SIG-M5 treated with dmso at 0.1 percent for 504 hours (cell line): ENCODE measurements at regions not wholly inside any gene's neighbourhood (a gene's known extent, or its start where the extent isn't known, plus 50 kb on each side); places are given as distances from the start of the nearest gene placed in this dataset.

Experiments used
- DNase-seq: peaks from one replicate; lab custom pipeline; 2025; ENCODE audit not compliant: unreplicated experiment; lab: John Stamatoyannopoulos, UW

- no peak for DNase-seq
Observed at GRCh38 chr1:90650401-90650800, 66.7 kb downstream of the BARHL2 start.

- no peak for DNase-seq
Observed at GRCh38 chr1:90640325-90640724, 76.8 kb downstream of the BARHL2 start.

GRCh38 chr1:90622666-90623065 lies 94.4 kb downstream of the BARHL2 start:
- DNase-seq: no peak

GRCh38 chr1:90621986-90622385 lies 95.1 kb downstream of the BARHL2 start:
- DNase-seq: no peak

GRCh38 chr1:90616395-90616794 lies 100.7 kb downstream of the BARHL2 start:
- DNase-seq: no peak

GRCh38 chr1:90614872-90615271 lies 102.2 kb downstream of the BARHL2 start:
- DNase-seq: no peak

GRCh38 chr1:90613371-90613770 lies 103.7 kb downstream of the BARHL2 start:
- no peak for DNase-seq

- no peak for DNase-seq
Observed at GRCh38 chr1:90612033-90612432, 105.1 kb downstream of the BARHL2 start.

GRCh38 chr1:90607736-90608135 lies 109.4 kb downstream of the BARHL2 start:
- DNase-seq: no peak

- DNase-seq: no peak
Observed at GRCh38 chr1:90605070-90605469, 112.0 kb downstream of the BARHL2 start.

GRCh38 chr1:90593312-90593711 lies 123.8 kb downstream of the BARHL2 start:
- DNase-seq: no peak

- DNase-seq: no peak
Observed at GRCh38 chr1:90591970-90592356, 125.1 kb downstream of the BARHL2 start.

GRCh38 chr1:90591355-90591969 lies 125.6 kb downstream of the BARHL2 start:
- DNase-seq: no peak

GRCh38 chr1:90580176-90580575 lies 136.9 kb downstream of the BARHL2 start:
- DNase-seq: no peak

- peak; percentile 51 for DNase-seq
Observed at GRCh38 chr1:90579212-90579802, 137.8 kb downstream of the BARHL2 start.

GRCh38 chr1:90574692-90575370 lies 142.3 kb downstream of the BARHL2 start:
- no peak for DNase-seq

GRCh38 chr1:90573736-90574135 lies 143.4 kb downstream of the BARHL2 start:
- DNase-seq: no peak

GRCh38 chr1:90572446-90572845 lies 144.7 kb downstream of the BARHL2 start:
- DNase-seq: no peak

- no peak for DNase-seq
Observed at GRCh38 chr1:90568436-90568835, 148.7 kb downstream of the BARHL2 start.

- DNase-seq: no peak
Observed at GRCh38 chr1:90564164-90564563, 152.9 kb downstream of the BARHL2 start.

GRCh38 chr1:90562892-90563291 lies 154.2 kb downstream of the BARHL2 start:
- no peak for DNase-seq

GRCh38 chr1:90561911-90562310 lies 155.2 kb downstream of the BARHL2 start:
- DNase-seq: no peak
